Transverse colon (tissue), 4 donors: ENCODE measurements at regions not wholly inside any gene's neighbourhood (a gene's known extent, or its start where the extent isn't known, plus 50 kb on each side); places are given as distances from the start of the nearest gene placed in this dataset.
"Not testable (repeated sequence)": the region's sequence is repeated elsewhere in the genome, so short reads cannot be mapped to it uniquely, and the experiment has no call there.

Experiments used
- DNase-seq: peaks from one replicate; pipeline ENCODE4 v3.0.0-alpha.2; 2019
- H3K27ac ChIP-seq, 4 donors: fragments of 200-600 bp; sonication (generic); 2 replicates each; pipeline ENCODE4 v1.5.1; 2016 to 2018; ENCODE audit warnings: inconsistent platforms in 4 of 4
- H3K27me3 ChIP-seq: fragments of 200-600 bp; sonication (generic); 2 replicates; pipeline ENCODE4 v1.5.1; 2017; ENCODE audit warnings: inconsistent platforms
- H3K36me3 ChIP-seq, 4 donors: fragments of 200-600 bp; sonication (generic); 2 replicates each; pipeline ENCODE4 v1.5.1; 2017 to 2019; ENCODE audit warnings: inconsistent platforms in 4 of 4
- H3K4me1 ChIP-seq, 4 donors: fragments of 200-600 bp; sonication (generic); 2 replicates each; pipeline ENCODE4 v1.5.1; 2017 to 2020; ENCODE audit warnings: inconsistent platforms in 4 of 4
- H3K4me3 ChIP-seq, 4 donors: fragments of 200-600 bp; sonication (generic); 1 replicate in 1 of 4; 2 replicates in 3 of 4; pipeline versions ENCODE4 v1.5.1 to v1.6.1; 2017 to 2019; ENCODE audit warnings: inconsistent platforms in 4 of 4
- H3K9me3 ChIP-seq, 2 donors: fragments of 200-600 bp; sonication (generic); 2 replicates each; pipeline ENCODE4 v1.5.1; 2017 to 2019; ENCODE audit warnings: inconsistent platforms in 2 of 2
- EP300 ChIP-seq: sonication (generic); formaldehyde crosslinking; IDR thresholded peaks from one replicate; pipeline ENCODE4 v1.6.1; 2017; ENCODE audit warnings: antibody characterized with exemption, low read depth
- POLR2A ChIP-seq: fragments of 450-650 bp; IDR thresholded peaks from one replicate; pipeline ENCODE4 v1.6.1; 2016; ENCODE audit warnings: antibody characterized with exemption, mild to moderate bottlenecking, moderate library complexity
- POLR2AphosphoS5 ChIP-seq, 3 donors: sonication (generic); formaldehyde crosslinking; IDR thresholded peaks; one replicate each; pipeline ENCODE4 v1.6.1; 2016; ENCODE audit warnings: antibody characterized with exemption in 3 of 3
- WGBS, 2 donors: methylation state at CpG; one replicate each; pipeline ENCODE4 v1.1.5; 2018; ENCODE audit warnings: low coverage in 1 of 2; 5-methylcytosine and 5-hydroxymethylcytosine counted together
- in situ Hi-C, 4 donors: fragments of 200-750 bp; cut with MboI; loops; one replicate each; pipeline versions ENCODE4 v1.15.0 to v1.15.1; 2017; ENCODE audit warnings: low sequenced_read_pairs in 3 of 4, low pct_ligation_motif_present in 1 of 4, low pct_unique_long_range_greater_than_20kb in 1 of 4
- intact Hi-C: fragments of 100-400 bp; cut with DNase I; formaldehyde crosslinking; loops from one replicate; pipeline ENCODE4 v1.15.1; 2023; ENCODE audit warnings: low total_unique reads
- TF ChIP-seq, protein P1 (sequence below), 5 experiments: fragments of 200-600 bp in 3 of 5; fragments of 450-650 bp in 2 of 5; sonication (generic) in 3 of 5; IDR thresholded peaks; 1 replicate in 2 of 5; 2 replicates in 3 of 5; pipeline ENCODE4 v1.5.1; 2016 to 2017; ENCODE audit warnings: antibody characterized with exemption in 5 of 5, inconsistent platforms in 3 of 5, mild to moderate bottlenecking in 2 of 5, moderate library complexity in 1 of 5

- intact Hi-C loops = no loop called here
- Histone ChIP-seq H3K9me3 (peaks cover 0 to 4% of the 10 kb centered on the region in 2 donors), H3K27ac (peak overlapping the region in 3 of 4 donors; percentile 17 to 41 (median 26)), H3K36me3 (no peaks in the 10 kb centered on the region), H3K27me3 (no peaks in the 10 kb centered on the region), H3K4me1 (peaks cover 0 to 15% (median 5%) of the 10 kb centered on the region in 4 donors), H3K4me3 (no peak overlapping the region)
- TF ChIP-seq EP300 = no peak
- no peak for TF ChIP-seq POLR2AphosphoS5 (IDR thresholded peaks at IDR 0.05)
- TF ChIP-seq, protein P1, sequence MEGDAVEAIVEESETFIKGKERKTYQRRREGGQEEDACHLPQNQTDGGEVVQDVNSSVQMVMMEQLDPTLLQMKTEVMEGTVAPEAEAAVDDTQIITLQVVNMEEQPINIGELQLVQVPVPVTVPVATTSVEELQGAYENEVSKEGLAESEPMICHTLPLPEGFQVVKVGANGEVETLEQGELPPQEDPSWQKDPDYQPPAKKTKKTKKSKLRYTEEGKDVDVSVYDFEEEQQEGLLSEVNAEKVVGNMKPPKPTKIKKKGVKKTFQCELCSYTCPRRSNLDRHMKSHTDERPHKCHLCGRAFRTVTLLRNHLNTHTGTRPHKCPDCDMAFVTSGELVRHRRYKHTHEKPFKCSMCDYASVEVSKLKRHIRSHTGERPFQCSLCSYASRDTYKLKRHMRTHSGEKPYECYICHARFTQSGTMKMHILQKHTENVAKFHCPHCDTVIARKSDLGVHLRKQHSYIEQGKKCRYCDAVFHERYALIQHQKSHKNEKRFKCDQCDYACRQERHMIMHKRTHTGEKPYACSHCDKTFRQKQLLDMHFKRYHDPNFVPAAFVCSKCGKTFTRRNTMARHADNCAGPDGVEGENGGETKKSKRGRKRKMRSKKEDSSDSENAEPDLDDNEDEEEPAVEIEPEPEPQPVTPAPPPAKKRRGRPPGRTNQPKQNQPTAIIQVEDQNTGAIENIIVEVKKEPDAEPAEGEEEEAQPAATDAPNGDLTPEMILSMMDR (IDR thresholded peaks at IDR 0.05) = no peak
- no peak for TF ChIP-seq POLR2A
- 0 to 35% methylated on average over 1 of the region's 1 CpG for WGBS, 2 donors
- in situ Hi-C loops = no loop called here
- DNase-seq = peak; percentile 33
Observed at GRCh38 chr1:59204001-59204400, 92.9 kb upstream of the FGGY start.

DNA sequence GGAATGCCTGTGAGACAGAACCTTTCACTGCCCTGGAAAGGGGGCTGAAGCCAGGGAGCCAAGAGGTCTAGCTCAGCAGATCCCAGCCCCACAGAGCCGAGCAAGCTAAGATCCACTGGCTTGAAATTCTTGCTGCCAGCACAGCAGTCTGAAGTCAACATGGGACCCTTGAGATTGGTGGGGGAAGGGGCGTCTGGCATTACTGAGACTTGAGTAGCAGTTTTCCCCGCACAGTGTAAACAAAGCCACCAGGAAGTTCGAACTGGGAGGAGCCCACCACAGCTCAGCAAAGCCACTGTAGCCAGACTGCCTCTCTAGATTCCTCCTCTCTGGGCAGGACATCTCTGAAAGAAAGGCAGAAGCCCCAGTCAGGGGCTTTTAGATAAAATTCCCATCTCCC is 90.3 kb upstream of the FGGY start:
- in situ Hi-C loops, H3K4me1 ChIP-seq, H3K4me3 ChIP-seq, H3K27ac ChIP-seq, H3K27me3 ChIP-seq, DNase-seq, intact Hi-C loops, H3K9me3 ChIP-seq, H3K36me3 ChIP-seq: not testable (repeated sequence)
- 56% methylated on average over 4 of the region's 4 CpGs; no CpG with 5 or more reads in 1 of the 2 donors for WGBS, 2 donors

DNA sequence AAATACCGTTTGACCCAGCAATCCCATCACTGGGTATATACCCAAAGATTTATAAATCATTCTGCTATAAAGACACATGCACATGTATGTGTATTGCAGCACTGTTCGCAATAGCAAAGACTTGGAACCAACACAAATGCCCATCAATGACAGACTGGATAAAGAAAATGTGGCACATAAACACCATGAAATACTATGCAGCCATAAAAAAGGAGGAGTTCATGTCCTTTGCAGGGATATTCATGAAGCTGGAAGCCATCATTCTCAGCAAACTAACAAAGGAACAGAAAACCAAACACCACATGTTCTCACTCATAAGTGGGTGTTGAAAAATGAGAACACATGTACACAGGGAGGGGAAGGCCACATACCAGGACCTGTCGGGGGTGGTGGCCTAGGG is 86.5 kb upstream of the FGGY start:
- WGBS, 2 donors = 88 to 91% methylated on average over 3 of the region's 3 CpGs
- intact Hi-C loops, H3K4me3 ChIP-seq, H3K27me3 ChIP-seq, DNase-seq, H3K9me3 ChIP-seq, in situ Hi-C loops, H3K4me1 ChIP-seq, H3K27ac ChIP-seq, H3K36me3 ChIP-seq: not testable (repeated sequence)

DNA sequence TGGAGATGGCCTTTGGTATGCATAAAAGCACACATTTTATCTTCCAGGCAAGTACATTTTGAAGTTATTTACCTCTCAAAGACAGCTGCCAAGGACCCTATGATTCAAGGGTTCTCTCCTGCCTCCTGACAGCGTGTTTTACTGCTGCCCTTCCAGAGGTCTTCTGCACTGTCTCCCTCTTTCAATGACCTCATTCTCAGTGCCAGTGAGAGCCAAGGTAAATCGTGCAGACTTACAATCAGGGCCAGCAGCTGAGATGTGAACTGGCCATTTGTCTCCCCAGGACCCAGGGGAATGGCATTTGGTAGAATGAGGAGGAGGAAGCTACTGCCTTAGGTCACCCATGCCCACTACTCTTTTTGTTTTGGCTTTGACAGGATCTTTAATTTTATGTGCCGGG is 84.2 kb upstream of the FGGY start:
- 86% methylated on average over 3 of the region's 3 CpGs; no CpG with 5 or more reads in 1 of the 2 donors for WGBS, 2 donors
- in situ Hi-C loops (no loop called here), intact Hi-C loops (no loop called here)
- Histone ChIP-seq H3K27ac (no peak overlapping the region), H3K9me3 (no peaks in the 10 kb centered on the region), H3K4me1 (no peaks in the 10 kb centered on the region), H3K27me3 (no peaks in the 10 kb centered on the region), H3K4me3 (no peak overlapping the region), H3K36me3 (no peaks in the 10 kb centered on the region)
- TF ChIP-seq POLR2A (no peak), EP300 (no peak), POLR2AphosphoS5 (IDR thresholded peaks at IDR 0.05) (no peak)
- TF ChIP-seq, protein P1 (IDR thresholded peaks at IDR 0.05) = no peak
- DNase-seq = no peak

- Histone ChIP-seq H3K4me3 (no peak overlapping the region), H3K27me3 (no peaks in the 10 kb centered on the region), H3K9me3 (no peaks in the 10 kb centered on the region), H3K4me1 (no peaks in the 10 kb centered on the region), H3K36me3 (no peaks in the 10 kb centered on the region), H3K27ac (no peak overlapping the region)
- TF ChIP-seq, protein P1 (IDR thresholded peaks at IDR 0.05) = no peak
- no peak for TF ChIP-seq POLR2A
- TF ChIP-seq POLR2AphosphoS5 (IDR thresholded peaks at IDR 0.05) = no peak
- no peak for TF ChIP-seq EP300
- DNase-seq = no peak
- intact Hi-C loops = no loop called here
- in situ Hi-C loops = no loop called here
- WGBS, 2 donors = 65 to 69% methylated on average over 4 to 10 of the region's 10 CpGs
Observed at GRCh38 chr1:59214248-59215208, 82.4 kb upstream of the FGGY start.
